Spinal cord (tissue), 9 donors: ENCODE measurements at regions not wholly inside any gene's neighbourhood (a gene's known extent, or its start where the extent isn't known, plus 50 kb on each side); places are given as distances from the start of the nearest gene placed in this dataset.
"Not testable (repeated sequence)": the region's sequence is repeated elsewhere in the genome, so short reads cannot be mapped to it uniquely, and the experiment has no call there.

Source experiments
- DNase-seq, 6 donors: peaks; one replicate each; pipeline versions ENCODE4 v3.0.0 to v3.0.0-alpha.2; 2013 to 2015; ENCODE audit warnings: low spot score in 6 of 6, low read depth in 4 of 6
- H3K27ac ChIP-seq: one replicate; pipeline ENCODE4 v1.5.1; 2013; ENCODE audit warnings: low read depth, low read length, control low read depth
- H3K27me3 ChIP-seq: one replicate; pipeline ENCODE4 v1.6.1; 2013; ENCODE audit warnings: low read length; ENCODE audit not compliant: control insufficient read depth, insufficient read depth
- H3K36me3 ChIP-seq: one replicate; pipeline ENCODE4 v1.6.1; 2013; ENCODE audit warnings: low read length; ENCODE audit not compliant: control insufficient read depth, insufficient read depth
- H3K4me1 ChIP-seq: one replicate; pipeline ENCODE4 v1.6.1; 2013; ENCODE audit warnings: low read length; ENCODE audit not compliant: control insufficient read depth, insufficient read depth
- H3K4me3 ChIP-seq: one replicate; pipeline ENCODE4 v1.5.1; 2013; ENCODE audit warnings: low read depth, low read length, control low read depth
- H3K9me3 ChIP-seq: one replicate; pipeline ENCODE4 v1.6.1; 2013; ENCODE audit warnings: low read length; ENCODE audit not compliant: control insufficient read depth, insufficient read depth
- WGBS: methylation state at CpG from one replicate; pipeline ENCODE4 v1.1.5; 2013; ENCODE audit warnings: missing lambda C conversion rate; ENCODE audit not compliant: insufficient coverage; 5-methylcytosine and 5-hydroxymethylcytosine counted together
- donor health status: healthy.

GRCh38 chr3:20511863-20512505 is 326.0 kb upstream of the SGO1 start:
- 48% methylated on average over 4 of the region's 4 CpGs for WGBS
- Histone ChIP-seq H3K36me3 (no peaks in the 10 kb centered on the region), H3K4me1 (no peaks in the 10 kb centered on the region), H3K9me3 (no peaks in the 10 kb centered on the region), H3K27me3 (no peaks in the 10 kb centered on the region), H3K27ac (no peak overlapping the region), H3K4me3 (no peak overlapping the region)
- peak; percentile 8 to 87 (median 28) for DNase-seq

DNA sequence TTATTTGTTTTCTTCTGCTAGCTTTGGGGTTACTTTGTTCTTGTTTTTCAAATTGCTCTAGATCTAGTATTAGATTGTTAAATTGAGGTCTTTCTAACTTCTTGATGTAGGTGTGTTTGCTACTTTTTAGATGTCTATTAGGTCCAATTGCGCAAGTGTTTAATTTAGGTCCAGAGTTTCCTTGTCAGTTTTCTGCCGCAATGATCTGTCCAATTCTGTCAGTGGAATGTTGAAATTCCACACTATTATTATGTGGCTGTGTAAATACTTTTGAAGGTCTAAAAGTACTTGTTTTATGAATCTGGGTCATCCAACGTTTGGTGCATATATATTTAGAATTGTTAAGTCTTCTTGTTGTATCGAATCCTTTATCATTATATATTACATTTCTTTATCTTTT is 324.4 kb upstream of the SGO1 start:
- whole genome bisulfite sequencing = no CpG with 5 or more reads among the region's 4 CpGs

DNA sequence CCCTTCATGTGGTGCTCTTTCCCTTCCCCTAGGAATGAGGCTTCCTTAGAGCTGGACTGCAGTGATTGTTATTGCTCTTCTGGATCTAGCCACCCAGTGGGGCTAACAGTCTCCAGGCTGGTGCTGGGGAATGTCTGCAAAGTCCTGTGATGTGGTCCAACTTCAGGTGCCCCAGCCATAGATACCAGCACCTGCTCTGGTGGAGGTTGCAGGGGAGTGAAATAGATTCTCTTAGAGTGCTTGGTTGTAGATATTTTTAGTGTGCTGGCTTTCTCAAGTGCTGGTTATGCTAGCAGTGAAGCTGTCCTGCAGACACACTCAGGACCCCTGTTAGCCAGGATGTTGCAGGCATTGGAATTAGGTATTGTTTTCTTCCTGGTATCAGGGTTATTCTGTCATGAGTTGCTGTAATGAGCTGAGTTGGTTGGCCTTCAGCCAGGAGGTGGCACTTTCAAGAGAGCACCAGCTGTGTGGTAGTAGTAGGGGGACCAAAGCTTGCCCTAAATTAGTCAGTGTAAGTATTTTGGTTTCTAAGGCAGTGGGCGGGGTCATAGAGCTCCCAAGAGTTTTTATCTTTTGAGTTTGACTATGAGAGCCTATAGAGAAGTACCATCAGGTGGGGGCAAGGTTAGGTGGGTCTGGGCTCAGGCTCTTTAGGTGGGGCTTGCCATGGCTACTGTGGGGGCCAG is 317.5 kb upstream of the SGO1 start:
- DNase-seq = no peak
- Histone ChIP-seq H3K4me3 (no peak overlapping the region), H3K36me3 (no peaks in the 10 kb centered on the region), H3K4me1 (no peaks in the 10 kb centered on the region), H3K9me3 (no peaks in the 10 kb centered on the region), H3K27ac (no peak overlapping the region), H3K27me3 (no peaks in the 10 kb centered on the region)
- 100% methylated on average over 1 of the region's 1 CpG for WGBS

More for the DNA sequence above, 324.4 kb upstream of the SGO1 start:
- Histone ChIP-seq H3K4me3 (no peak overlapping the region), H3K27me3 (no peaks in the 10 kb centered on the region), H3K9me3 (no peaks in the 10 kb centered on the region), H3K4me1 (no peaks in the 10 kb centered on the region), H3K27ac (no peak overlapping the region), H3K36me3 (no peaks in the 10 kb centered on the region)
- DNase-seq = no peak

GRCh38 chr3:20490996-20491395 is 305.0 kb upstream of the SGO1 start:
- no CpG with 5 or more reads among the region's 1 CpG for WGBS
- H3K4me3 ChIP-seq = no peak overlapping the region

GRCh38 chr3:20488151-20488550 is 302.1 kb upstream of the SGO1 start:
- no peaks in the 10 kb centered on the region for H3K36me3 ChIP-seq
- H3K27me3 ChIP-seq = no peaks in the 10 kb centered on the region
- H3K4me3 ChIP-seq = no peak overlapping the region
- no peak for DNase-seq
- no peaks in the 10 kb centered on the region for H3K4me1 ChIP-seq
- H3K9me3 ChIP-seq = peaks cover 4% of the 10 kb centered on the region
- no peak overlapping the region for H3K27ac ChIP-seq
- WGBS = no CpG with 5 or more reads among the region's 3 CpGs

More at GRCh38 chr3:20490996-20491395, 305.0 kb upstream of the SGO1 start:
- H3K27ac ChIP-seq = no peak overlapping the region
- no peaks in the 10 kb centered on the region for H3K36me3 ChIP-seq
- no peaks in the 10 kb centered on the region for H3K4me1 ChIP-seq
- no peaks in the 10 kb centered on the region for H3K9me3 ChIP-seq
- no peak for DNase-seq
- no peaks in the 10 kb centered on the region for H3K27me3 ChIP-seq

DNA sequence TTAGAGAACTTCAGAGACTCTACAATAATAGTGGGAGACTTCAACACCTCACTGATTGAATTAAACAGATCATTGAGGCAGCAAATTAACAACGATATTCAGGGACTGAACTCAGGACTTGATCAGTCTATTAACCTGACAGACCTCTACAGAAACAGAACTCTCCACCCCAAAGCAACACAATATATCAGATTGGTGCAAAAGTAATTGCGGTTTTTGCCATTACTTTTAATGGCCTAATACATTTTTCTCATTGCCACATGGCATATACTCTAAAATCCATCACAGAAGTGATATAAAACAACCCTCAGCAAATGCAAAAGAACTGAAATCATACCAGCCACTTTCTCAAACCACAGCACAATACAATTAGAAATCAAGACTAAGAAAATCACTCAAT is 298.1 kb upstream of the SGO1 start:
- no peaks in the 10 kb centered on the region for H3K4me1 ChIP-seq
- no peak for DNase-seq
- peaks cover 4% of the 10 kb centered on the region for H3K9me3 ChIP-seq
- H3K36me3 ChIP-seq = no peaks in the 10 kb centered on the region
- WGBS = 100% methylated on average over 2 of the region's 2 CpGs
- no peak overlapping the region for H3K27ac ChIP-seq
- H3K27me3 ChIP-seq = no peaks in the 10 kb centered on the region
- H3K4me3 ChIP-seq = no peak overlapping the region

DNA sequence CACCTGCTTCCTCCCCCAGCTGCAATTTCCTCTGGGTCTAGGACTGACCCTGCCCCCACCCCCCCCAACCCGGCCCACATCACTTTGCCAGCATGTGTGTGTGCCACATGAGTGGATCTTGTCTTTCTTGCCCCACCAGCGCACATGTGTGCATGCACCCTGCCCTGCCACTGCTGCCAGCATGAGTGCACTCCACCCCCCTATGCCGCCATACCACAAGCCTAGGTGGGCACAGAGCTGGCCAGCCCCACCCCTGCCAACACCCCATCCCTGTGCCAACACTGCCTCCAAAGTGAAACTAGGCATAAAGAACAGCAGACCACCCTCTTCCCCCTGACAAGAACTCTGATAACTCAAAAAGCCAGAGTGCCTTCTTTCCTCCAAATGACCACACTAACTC is 296.3 kb upstream of the SGO1 start:
- Histone ChIP-seq H3K9me3 (peaks cover 4% of the 10 kb centered on the region), H3K4me1 (no peaks in the 10 kb centered on the region), H3K4me3 (no peak overlapping the region), H3K36me3 (no peaks in the 10 kb centered on the region), H3K27ac (no peak overlapping the region), H3K27me3 (no peaks in the 10 kb centered on the region)
- no peak for DNase-seq
- WGBS = 90% methylated on average over 3 of the region's 3 CpGs

DNA sequence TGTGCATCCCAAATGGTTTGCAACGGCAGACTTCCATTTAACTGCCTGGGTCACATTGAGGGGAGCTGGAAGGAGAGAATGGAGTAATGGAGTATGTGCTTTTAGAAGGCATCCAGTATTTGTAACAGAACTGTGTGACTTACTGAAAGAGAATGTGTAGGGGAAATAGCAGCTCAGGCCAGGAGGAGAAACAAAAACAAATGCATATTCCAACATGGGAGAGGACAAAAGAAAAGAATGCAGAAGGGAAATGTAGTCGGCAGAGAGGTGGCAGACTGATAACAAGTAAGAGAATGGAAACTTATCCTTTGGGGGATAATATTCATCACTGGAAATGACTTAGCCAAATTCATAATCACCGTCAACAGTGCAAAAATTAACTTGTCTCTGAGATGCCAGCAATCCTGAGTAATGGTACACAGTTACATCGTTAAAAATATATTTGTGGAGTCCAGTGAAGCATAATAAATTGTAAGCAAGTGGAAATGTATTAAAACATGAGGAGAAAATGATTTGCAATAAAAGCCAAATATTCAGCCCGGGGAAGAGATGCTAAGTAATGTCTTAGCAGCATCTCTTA is 294.9 kb upstream of the SGO1 start:
- Histone ChIP-seq H3K27ac (no peak overlapping the region), H3K27me3 (no peaks in the 10 kb centered on the region), H3K4me1 (no peaks in the 10 kb centered on the region), H3K4me3 (no peak overlapping the region), H3K36me3 (no peaks in the 10 kb centered on the region), H3K9me3 (peaks cover 4% of the 10 kb centered on the region)
- WGBS = 56% methylated on average over 3 of the region's 5 CpGs
- DNase-seq = peak in 1 of 6 donors; percentile 69

GRCh38 chr3:20478436-20478835 is 292.4 kb upstream of the SGO1 start:
- H3K27ac ChIP-seq = no peak overlapping the region
- H3K4me3 ChIP-seq = no peak overlapping the region
- peak in 1 of 6 donors; percentile 14 for DNase-seq
- H3K27me3 ChIP-seq = no peaks in the 10 kb centered on the region
- no peaks in the 10 kb centered on the region for H3K36me3 ChIP-seq
- peaks cover 1% of the 10 kb centered on the region for H3K9me3 ChIP-seq
- no peaks in the 10 kb centered on the region for H3K4me1 ChIP-seq

GRCh38 chr3:20464237-20464636 is 278.2 kb upstream of the SGO1 start:
- H3K9me3 ChIP-seq, H3K27me3 ChIP-seq, H3K4me1 ChIP-seq, H3K36me3 ChIP-seq, DNase-seq, H3K4me3 ChIP-seq, H3K27ac ChIP-seq: not testable (repeated sequence)
- WGBS = no CpG with 5 or more reads among the region's 2 CpGs
